NCI-H1436 treated with DMSO at 0.1 percent for 48 hours (cell line): ENCODE measurements at regions not wholly inside any gene's neighbourhood (a gene's known extent, or its start where the extent isn't known, plus 50 kb on each side); places are given as distances from the start of the nearest gene placed in this dataset.

Experiments used
- DNase-seq: peaks from one replicate; lab custom pipeline; 2025; lab: John Stamatoyannopoulos, UW

DNA sequence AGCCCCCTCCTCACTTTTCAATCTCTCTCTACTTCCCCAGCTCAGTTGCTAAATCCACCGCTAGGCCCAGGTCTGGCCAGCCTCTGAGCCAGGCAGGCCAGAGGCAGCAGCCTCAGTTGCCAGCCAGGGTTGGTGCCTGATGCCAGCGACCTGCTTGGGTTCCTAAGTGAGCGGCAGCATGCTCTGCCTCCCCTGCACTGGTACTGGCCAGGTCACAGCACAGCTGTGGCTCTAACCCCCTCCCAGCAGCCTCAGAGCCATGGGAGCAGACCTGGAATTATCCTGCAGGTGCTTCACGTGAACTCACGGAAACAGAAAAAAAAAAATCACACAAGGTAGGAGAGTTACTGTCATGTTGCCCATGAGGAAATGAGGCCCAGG lies 82.5 kb upstream of the ATF3 start:
- DNase-seq: no peak

DNA sequence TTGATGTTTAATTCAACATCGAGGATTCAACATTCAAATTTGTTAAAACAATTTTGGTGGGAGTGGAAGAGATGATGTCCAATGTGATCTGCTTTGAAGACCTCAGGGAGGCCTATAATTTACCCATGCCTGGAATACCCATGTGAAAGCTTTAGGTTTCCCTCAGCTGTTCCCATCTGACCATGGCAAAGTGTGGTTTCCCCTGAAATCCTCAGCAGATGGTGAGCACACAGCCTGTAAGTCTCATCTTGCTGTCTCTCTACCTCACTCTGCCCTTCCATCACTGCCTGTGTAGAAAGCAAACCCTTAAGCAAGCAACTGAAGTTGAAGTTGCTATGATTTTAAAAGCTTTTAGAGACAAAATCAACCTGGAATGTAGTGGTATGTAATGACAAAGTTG lies 80.1 kb upstream of the ATF3 start:
- no peak for DNase-seq

DNA sequence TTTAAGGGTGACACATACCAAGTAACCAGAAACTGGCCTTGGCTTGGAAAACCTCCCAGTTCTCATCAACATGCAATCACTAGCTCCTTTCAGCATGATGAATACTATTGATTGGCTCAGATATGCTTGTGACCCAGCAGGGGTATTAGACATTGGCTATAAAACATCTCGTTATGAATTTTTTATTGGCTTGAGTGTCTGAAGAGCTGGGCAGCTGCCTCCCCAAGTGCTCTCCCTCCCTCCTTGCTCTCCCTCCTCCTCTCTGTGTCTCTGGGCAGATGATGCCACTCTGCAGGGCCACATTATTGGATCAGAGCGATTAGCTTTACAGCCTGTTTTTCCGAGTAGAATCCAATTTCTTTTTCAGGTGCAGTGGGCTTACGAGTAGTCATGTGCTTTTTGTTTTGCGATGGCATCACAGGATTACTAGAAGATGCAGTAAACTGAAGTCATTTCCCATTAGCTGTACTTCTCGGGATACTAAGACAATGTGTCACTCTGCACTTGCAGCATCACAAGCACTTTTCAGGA lies 79.3 kb upstream of the ATF3 start:
- DNase-seq: no peak

DNA sequence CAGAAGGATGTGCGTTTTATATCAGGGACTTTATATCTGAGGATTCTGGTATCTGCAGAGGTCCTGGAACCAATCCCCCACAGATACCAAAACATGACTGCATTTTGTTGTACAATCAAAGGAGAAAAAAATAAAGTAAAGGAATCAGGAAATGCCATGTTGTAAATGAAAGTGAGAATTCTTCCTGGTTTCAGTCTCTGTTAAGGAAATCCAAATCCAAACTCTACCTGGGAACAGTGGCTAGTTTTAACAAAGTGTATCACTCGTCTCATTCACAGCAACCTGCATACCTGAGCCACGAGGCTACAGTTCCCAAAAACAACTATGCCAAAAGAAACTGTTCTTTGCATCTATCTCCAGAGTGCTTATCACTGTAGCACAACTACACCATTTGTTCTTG lies 77.3 kb upstream of the ATF3 start:
- DNase-seq: no peak

DNA sequence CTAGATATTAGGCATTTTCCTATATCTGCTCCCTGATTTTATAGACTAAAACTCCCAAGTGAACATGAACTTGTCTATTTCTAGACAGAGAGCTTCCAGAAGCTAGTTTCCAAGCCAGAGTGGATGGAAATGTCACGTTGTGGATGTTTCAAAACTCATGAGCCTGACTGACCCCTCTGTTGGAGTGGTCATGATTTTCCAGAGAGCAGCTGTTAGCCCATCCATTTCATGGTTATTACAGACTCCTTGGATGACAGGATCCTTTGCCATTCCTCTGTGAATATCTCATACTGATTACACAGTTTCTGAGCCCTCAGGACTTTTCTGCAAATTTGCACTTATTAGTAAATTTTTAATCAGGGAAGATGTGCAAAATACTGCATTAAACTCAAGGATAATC lies 76.8 kb upstream of the ATF3 start:
- no peak for DNase-seq

DNA sequence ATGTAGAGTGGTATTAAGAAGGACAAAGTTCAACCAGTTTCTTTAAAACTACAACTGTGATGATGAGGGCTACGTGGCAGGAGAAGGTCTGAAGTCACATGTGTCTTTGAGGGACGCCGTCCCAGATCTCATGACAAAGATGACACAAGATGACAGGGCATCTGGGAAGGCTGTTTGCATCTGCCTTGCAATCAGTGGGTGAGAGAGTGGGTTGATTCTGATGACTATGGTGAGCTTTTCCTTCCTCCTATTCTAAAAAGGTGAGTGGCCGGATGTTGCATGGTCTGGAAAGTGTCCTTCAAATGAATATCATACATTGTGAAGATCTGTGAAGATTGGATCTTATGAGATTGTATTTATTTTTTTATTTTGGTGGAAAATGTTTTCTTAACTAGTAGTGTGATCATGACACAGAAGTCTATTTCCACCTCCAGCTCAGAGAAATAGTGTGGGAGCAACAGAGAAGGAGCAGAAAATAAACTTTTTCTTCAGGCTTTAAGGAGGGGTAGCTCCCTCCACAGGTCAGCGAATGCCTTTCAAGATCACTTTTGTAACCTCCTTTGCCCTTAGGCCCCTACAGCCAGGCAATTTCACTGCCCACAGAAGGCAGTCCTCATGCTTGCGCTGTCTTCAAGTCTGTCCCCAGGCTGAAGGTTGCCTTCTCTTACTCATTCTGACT lies 76.0 kb upstream of the ATF3 start:
- no peak for DNase-seq

DNA sequence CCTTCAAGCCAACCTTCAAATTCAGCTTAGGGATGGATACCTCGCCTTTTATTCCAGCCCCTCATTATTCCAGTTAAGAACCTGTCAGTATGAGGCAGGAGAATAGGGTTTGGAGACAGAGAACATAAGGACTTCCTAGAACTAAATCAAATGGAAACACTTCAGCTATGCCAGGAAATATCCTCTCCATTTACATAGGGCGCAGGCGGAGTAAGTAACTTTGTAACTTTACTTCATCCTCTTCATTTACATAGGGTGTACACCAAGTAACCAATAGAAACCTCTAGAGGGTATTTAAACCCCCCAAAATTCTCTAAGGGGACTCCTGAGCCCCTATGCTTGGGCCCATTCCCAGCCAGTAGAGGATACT lies 75.4 kb upstream of the ATF3 start:
- DNase-seq: no peak

DNA sequence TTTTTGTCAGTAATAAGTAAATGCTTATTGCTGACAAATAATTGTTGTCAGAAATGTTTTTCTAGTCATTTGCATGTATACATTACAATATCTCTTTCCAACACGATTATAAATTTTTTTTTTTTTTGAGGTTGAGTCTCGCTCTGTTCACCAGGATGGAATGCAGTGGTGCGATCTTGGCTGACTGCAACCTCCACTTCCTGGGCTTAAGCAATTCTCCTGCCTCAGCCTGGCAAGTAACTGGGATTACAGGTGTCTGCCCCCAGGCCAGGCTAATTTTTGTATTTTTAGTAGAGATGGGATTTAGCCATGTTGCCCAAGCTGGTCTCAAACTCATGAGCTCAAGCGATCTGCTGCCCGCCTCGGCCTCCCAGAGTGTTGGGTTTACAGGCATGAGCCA lies 72.0 kb upstream of the ATF3 start:
- no peak for DNase-seq

DNA sequence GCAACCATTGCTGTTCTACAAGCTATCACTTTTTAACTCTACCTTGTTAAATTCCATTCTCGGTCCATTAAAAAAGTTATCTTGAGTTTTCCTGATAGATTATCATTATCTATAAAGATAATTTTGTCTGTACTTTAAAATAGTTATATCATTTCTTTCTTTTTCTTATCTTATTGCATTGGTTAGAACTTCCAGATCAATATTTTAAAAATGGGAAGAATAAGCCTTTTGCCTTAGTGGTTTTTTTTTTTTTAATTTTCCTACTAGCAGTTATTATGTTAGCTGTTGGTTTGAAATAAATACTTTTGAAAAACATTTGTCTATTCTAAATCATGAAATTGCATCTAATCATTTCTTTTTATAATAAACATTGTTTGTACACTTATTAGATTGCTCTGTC lies 71.0 kb upstream of the ATF3 start:
- no peak for DNase-seq

DNA sequence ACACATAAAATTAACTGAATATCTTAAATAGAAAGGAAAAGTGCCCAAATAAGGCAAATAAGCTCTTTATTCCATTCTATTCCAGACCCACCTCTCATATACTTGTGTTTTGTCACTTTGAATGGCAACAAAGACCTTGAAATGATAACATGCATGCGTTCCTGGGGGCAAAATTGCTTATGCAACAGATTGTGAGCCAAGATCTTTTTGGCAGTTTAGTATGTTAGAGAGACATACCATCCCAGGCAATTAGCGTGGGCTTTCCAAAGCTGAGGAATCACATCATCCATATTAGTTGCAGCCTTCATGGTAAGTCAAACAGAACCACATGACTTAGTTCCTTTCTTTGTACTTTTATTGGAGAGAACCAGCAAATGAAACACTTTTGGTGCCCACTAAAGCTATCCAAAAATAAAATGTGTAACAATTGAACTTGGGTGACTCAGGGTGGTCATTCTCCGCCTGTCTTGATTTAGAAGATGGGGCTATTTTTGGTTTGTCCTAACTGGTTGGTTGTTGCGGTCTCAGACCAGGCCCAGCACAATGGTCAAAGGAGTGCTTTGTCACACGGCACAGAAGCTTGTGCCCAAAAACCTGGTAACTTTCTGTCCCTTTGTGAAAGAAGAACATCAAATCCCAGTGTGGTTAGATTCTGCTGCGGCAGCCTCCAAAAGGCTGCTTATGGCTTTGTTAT lies 68.7 kb upstream of the ATF3 start:
- DNase-seq: no peak

DNA sequence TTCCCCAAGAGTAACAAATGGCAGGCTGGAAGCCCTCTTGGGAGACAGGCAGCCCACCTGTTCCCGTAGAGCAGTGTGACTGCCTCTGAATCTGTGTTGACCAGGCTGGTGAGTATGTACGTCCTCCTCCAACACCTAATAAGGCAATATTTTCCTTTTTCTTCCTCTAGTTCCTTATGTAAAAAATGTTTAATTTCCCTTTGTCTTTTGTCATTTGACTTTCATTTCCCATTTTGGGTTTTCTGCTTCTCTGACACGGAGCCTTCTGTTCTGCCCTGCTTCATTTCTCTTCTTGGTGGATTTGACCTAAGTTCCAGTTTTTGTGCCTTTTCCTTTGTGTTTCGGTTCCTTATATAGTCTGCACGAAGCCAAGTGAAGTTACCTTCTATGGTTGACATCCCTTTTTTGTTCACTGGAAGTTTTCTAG lies 65.8 kb upstream of the ATF3 start:
- no peak for DNase-seq

DNA sequence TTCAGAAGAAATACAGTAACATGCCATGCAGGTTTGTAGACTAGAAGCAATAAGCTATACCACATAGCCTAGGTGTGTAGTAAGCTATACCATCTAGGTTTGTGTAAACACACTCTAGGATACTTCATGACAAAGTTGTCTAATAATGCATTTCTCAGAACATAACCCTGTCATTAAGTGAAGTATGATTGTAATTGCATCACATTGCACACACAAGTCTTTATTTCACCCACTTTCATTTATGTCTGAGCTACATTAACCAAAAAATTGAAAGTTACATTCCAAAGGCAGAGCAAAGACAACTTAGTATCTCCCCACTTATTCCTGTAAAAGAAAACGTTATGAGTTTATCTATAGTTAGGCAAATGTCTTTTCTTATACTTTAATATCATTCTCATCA lies 64.5 kb upstream of the ATF3 start:
- no peak for DNase-seq

DNA sequence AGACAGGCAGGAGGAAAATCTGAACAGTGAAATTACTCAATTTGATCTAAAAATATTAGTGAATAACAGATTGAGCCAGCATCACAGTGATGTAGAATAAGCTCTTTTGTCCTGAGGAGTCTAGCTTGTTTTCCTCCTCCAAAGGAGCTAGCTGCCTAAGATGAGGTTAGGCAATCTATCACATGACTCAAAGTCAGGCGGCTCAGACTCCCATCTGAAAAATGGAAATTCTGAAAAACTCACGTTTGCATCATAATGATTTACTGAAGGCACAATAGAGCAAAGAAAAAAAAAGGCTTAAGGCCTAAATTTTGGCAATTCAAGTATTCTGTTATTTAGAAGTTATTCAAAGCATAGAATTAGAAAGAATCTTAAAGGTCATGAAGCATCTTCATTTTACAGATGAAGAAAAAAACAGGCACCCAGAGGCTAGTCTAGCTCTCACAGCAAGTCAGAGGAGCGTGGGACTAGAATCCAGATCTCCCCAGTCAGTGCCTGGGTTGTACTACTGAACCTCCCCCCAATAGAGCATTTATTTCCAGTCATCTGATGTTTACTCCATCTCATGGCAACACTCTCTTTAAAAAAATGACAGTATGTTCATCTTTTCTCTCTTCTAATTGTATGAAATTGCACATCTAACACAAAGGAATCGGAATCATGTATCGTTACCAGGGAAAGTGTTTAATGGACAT lies 62.5 kb upstream of the ATF3 start:
- DNase-seq: no peak

DNA sequence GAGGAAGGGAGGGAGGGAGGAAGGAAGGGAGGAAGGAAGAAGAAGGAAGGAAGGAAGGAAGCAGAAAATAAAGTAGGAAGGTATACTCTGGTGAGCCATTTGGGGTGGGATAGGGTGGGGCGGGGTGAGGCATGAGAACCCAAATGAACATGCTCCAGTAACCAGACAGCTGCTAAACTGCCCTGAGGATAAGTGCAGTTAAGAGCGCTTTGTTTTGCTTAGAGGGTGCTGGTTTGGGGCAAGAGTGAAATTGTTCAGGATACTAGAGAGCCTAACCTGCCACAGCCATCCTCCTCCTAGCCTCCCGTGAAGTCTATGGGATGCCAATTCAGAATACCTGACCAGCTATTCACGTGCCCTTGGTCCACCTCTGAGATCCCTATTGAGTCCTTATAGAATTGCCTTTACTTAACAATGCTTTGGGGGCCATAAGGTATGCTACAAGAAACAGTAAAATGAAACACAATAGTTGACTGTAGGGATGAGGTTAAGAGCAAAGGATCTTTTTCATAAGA lies 59.0 kb upstream of the ATF3 start:
- DNase-seq: no peak

DNA sequence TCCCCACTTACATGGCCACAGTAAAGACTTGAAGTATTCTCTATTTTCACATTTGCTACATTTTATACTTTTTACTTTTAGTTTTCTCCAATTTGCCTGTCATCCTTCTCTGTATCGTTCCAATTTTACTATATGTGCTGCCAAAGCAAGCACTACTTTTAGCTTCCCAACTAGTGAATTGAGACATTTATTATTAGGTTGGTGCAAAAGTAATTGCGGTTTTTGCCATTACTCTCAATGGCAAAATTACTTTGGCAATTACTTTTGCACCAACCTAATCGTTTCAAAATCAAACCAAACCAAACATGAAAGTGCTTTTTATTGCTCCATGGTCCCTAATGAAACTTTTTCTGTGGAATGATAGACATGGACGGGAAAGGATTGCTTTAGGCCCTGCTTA lies 56.6 kb upstream of the ATF3 start:
- DNase-seq: no peak

DNA sequence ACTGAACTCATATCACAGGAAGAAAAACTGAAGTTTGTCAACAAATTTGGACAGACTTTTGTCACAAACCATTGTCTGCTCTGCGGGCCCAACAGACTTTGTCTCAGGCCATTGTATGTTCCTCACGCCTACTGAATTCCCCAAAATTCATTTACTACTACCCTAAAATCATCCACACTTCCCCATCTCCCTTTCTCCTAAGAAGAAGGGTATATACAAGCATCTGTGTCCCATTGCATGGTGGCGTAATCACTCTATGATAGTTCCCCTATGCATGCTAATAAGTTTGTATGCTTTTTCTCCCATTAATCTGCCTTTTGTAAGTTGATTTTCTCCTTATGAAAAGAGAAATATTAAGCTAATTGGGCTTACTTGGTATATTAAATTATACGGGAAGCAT lies 54.9 kb upstream of the ATF3 start:
- DNase-seq: no peak

DNA sequence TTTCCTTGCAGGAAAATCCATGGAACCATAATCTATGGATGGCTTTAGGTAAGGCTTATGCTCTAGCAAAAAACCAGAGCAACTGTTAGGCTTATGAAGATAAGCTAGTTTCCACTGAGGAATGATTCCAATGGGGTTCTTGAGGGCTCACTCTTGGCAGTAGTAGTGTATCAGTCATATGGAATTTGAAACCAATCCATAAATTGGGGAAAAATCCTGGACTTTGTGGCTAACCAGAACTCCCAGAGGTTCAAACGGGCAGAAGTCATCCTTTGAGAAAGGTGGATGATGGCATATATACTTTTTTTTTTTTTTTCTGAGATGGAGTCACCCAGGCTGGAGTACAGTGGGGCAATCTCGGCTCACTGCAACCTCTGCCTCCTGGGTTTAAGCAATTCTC lies 54.2 kb upstream of the ATF3 start:
- DNase-seq: no peak

DNA sequence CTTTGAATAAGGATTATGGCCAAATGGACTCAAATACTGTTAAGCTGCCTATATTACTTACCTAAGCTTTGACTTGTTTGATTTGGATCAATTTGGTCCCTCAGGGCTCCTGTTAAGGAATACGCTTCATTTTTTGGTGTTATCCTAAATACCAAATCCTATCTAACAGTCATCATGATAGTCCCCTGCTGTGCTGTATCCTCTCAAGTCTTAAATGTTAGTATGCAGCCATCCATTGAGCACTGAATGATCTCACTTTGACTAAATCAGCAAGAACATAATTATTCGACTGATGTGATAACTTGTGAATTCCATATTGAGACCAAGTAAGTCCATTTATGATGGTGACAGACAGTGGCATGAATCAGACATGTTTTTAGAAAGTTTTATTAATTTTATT lies 53.1 kb upstream of the ATF3 start:
- no peak for DNase-seq

DNA sequence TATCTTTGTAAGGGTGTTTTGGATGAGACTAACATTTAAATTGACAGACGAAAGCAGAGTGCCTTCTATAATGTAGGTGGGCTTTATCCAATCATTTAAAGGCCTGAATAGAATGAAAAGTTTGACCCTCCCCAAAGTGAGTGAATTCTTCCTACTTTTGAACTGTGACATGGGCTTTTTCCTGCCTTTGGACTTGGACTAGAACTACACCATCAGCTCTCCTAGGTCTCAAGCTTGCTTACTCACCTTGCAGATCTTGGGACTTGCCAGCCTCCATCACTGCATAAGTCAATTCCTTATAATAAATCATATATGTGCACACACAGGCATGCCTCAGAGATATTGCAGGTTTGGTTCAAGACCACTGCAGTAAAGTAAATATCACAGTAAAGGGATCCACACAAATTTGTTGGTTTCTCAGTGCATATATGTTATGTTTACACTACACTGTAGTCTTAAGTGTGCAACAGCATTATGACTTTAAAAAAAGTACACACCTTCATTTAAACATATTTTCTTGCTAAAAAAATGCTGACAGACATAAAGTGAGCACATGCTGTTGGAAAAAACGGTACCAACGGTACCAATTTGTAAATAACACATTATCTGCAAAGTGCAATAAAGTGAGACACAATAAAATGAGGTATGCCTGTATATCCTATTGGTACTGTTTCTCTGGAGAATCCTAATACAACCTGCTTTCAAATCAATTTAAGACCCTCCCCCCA lies 51.6 kb upstream of the ATF3 start:
- DNase-seq: no peak

DNA sequence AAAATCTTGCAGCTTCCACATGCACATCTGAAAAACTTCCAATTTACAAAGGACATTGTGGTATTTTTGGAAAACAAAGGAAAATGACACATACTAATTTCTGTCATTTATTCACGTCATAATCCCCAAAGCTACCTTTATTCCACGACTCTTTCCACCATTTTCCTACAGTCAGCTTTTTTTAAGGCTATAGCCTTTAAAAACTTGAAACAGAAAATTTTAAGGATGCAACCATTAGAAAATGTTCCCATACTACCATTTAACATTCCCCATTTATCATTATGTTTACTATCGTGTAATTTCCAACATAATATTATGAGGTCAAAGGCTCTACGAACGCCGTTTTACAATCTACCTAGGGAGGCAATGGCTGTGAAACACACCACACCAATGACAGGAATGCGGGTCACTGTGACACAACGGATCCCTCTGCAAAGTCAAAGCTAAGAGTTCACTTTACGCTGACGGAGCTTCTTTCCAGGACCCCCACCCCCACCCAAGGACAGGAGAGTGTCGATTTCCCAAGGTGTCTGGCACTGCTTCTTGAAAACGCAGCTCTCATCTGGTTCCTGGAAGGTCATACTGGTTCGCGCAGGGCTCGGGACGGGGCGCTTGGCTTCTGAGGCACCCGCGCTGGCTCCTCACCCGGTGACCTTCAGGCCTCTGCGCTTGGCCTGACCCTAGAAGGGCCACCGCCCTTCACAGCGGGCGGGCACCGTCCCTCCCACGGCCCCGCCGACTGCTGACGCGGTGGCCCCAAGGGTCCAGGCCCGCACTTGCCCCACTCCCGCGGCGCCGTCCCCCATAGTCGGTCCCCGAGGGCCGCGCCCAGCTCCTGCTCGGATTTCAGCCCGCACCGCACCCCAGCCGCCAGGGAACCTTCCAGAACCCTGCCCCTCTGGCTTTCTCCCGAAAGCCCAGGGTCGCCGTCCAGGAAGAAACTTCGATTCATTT lies 50.5 kb upstream of the ATF3 start:
- no peak for DNase-seq
